HG03521 (cell line): ENCODE measurements at regions not wholly inside any gene's neighbourhood (a gene's known extent, or its start where the extent isn't known, plus 50 kb on each side); places are given as distances from the start of the nearest gene placed in this dataset.
"Not testable (repeated sequence)": the region's sequence is repeated elsewhere in the genome, so short reads cannot be mapped to it uniquely, and the experiment has no call there.

Source experiments
- ATAC-seq: cut with Tn5 transposase; IDR thresholded peaks from one replicate; pipeline ENCODE4 v1.9.1; 2021; ENCODE audit warnings: mild to moderate bottlenecking, moderate library complexity; ENCODE audit not compliant: unreplicated experiment

- no peak for ATAC-seq
Measured at GRCh38 chr3:168977716-168978374, 685.7 kb downstream of the MECOM start.

GRCh38 chr3:168976969-168977368, 686.5 kb downstream of the MECOM start:
- no peak for ATAC-seq

- no peak for ATAC-seq
Measured at GRCh38 chr3:168975576-168975975, 687.9 kb downstream of the MECOM start.

GRCh38 chr3:168974617-168975403, 688.7 kb downstream of the MECOM start:
- no peak for ATAC-seq

GRCh38 chr3:168973897-168974296, 689.6 kb downstream of the MECOM start:
- ATAC-seq = no peak

- no peak for ATAC-seq
Measured at GRCh38 chr3:168973206-168973605, 690.3 kb downstream of the MECOM start.

DNA sequence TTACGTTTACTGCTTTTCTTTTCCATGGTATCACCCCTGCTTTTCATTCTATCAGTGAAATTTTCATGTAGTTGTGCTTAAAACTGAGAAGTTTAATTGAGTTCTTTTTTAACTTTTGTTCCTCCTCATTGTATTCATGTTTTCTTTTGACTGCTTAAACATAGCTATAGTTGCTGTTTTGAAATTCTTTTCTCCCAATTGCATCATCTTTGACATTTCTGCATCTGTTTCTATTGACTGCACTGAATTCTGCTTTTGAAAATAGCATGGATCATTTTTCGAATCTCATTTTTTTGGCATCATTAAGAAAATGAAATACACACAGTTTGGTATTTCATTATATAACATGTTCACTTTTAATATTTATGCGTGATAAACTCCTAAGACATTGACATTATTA, 694.9 kb downstream of the MECOM start:
- ATAC-seq = no peak

DNA sequence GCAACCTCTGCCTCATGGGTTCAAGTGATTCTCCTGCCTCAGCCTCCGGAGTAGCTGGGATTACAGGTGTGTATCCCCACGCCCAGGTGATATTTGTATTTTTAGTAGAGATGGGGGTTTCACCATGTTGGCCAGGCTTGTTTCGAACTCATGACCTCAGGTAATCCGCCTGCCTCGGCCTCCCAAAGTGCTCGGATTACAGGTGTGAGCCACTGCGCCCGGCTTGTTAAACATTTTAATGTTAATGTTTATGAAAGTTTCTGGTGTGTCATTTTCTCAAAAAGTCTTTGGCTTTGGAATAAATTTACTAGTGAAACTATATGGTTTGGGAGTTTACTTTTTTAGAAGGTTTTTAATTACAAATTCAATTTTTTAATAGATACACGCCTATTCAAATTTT, 698.8 kb downstream of the MECOM start:
- ATAC-seq = no peak

DNA sequence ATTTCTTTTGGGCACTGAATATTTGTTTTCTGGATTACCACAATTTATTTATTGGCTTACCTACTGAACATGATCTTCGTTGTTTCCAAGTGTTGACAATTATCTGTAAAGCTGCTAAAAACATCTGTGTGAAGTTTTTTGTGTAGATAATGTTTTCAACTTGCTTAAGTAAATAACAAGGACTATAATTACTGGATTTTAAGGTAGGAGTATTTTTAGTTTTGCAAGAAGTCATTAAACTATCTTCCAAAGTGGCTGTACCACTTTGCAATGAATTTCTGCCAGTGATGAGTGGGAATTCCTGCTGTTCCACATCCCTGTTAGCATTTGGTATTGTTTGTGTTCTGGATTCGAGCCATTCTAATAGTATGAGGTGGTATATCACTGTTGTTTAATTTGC, 702.2 kb downstream of the MECOM start:
- ATAC-seq = no peak

DNA sequence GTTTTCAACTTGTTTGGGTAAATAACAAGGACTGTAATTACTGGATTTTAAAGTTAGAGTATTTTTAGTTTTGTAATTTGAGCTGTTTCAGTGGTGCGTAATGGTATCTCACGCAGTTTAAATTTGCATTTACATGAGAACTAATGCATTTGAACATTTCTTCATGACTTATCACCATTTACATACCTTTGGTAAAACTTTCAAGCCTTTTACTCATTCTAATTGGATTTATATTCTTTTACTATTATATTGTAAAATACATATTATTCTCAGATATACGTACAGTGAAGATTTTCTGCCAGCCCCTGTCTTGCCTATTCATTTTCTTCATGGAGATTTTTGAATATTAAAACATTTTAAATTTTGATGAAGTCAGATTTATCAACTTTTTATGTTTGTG, 703.8 kb downstream of the MECOM start:
- no peak for ATAC-seq

DNA sequence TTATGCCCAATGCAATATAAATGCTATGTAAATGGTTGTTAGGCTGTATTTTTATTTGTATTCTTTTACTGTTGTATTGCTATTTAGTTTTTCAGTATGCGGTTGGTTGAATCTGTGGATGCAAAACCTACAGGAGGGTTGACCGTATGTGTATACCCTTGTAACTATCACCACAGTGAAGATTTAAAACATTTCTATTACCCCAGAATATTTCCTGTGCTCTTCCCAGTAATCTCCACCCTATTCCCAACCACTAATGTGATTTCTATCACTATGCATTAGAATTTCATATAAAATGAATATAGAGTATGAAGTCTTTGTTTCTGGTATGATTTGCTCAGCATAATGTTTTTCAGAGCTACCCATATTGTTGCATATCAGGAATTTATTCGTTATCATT, 705.0 kb downstream of the MECOM start:
- ATAC-seq = no peak

GRCh38 chr3:168956076-168956475, 707.4 kb downstream of the MECOM start:
- no peak for ATAC-seq

DNA sequence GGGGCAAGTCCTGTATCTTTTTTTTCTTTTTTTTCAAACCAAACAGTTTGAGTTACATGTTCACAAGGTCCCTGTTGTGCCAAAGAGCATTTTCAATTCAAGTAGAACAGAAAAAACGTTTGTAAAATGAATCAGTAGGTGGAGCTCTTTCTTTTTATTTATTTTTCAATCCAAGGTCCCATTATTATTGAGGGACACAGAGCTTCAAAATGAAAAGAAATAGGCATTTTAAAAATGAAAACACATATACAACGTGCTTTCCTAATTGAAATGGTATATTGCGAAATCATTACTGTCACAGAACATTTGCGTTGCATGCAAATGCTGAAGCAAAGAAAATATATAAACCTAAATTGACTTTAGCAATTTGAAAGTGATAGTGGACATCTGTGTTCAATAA, 711.0 kb downstream of the MECOM start:
- no peak for ATAC-seq

DNA sequence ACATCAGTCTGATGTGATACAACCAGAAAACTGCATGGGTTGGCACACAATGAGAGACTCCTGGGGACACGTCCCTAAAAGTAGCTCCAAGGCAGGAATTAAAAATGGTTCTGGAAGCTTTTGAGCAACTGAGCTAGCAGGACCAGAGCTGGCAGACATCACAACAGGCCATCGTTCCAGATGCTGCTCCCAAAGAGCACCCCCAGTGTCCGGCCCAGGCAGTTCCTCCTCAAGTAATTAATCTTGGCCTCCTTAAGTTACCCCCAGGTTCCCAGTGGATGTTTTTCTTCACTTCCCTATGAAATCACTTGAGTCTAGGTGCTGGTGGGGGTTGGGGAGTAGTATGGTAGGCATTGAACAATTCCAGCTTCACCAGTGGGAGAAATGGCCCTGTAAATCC, 711.6 kb downstream of the MECOM start:
- no peak for ATAC-seq

DNA sequence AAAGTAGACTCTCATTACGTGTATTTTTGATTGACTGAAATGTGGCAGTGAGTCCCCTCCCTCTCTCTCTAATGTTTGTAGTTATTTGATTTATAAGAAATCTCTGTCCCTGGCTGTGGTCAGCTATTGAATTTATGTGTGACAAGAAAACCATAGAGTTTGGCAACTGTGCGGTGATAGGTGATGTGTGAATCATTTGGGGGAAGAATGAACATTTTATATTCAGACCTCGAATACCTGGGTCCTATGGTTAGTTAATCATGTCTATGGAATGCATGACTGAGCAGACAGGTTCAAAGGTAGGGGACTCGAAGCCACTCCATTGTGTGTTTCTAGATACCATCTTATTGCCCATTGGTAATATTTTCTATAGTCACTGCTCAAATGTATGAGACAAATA, 712.1 kb downstream of the MECOM start:
- ATAC-seq = no peak

- ATAC-seq = no peak
Measured at GRCh38 chr3:168950622-168951021, 712.9 kb downstream of the MECOM start.

- ATAC-seq = no peak
Measured at GRCh38 chr3:168939651-168940238, 723.8 kb downstream of the MECOM start.

DNA sequence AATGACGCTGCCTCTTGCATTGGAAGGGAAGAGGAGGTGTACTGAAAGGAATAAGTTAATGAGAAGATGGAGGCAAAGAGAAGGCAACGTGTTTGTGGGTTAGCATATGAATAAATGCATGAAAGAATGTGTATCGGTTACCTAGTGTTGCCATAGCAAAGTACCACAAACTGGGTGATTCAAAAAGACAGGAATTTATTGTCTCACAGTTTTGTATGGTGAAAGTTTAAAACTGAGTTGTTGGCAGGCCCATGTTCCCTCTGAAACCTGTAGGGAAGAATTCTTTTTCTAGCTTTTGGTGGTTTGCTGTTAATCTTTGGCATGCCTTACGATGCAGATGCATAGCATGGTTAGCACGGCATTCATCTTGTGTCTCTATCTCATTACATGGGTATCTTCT, 729.9 kb downstream of the MECOM start:
- no peak for ATAC-seq

DNA sequence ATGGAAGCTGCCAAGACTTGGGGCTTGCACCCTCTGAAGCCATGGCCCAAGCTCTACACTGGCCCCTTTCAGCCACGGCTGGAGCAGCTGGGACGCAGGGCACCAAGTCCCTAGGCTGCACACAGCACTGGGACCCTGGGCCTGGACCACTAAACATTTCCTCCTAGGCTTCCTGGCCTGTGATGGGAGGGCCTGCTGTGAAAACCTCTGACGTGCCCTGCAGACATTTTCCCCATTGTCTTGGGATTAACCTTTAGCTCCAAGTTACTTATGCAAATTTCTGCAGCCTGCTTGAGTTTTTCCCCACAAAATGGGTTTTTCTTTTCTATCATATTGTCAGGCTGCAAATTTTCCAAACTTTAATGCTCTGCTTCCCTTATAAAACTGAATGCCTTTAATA, 733.5 kb downstream of the MECOM start:
- not testable (repeated sequence) for ATAC-seq

DNA sequence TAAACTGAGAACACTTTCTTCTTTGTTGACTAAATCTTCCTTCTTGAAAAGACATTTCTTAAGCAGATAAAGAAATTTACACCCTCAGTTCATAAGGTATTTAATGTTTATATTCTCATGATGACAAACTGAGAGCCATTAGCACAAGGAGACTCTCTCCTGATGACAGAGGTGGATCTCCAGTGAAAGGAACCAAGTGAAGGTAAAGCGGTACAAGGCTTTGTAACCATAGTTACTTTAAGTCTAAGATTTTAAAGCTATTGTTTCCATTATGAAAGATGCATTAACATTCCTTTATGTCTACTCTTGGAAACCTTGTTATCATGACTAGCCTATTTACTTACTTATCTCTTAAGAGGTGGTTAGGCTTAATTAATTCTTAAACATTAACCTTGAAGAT, 737.1 kb downstream of the MECOM start:
- no peak for ATAC-seq

GRCh38 chr3:168925568-168925967, 737.9 kb downstream of the MECOM start:
- no peak for ATAC-seq

GRCh38 chr3:168914662-168915061, 748.9 kb downstream of the MECOM start:
- no peak for ATAC-seq
